WTC11 (cell line): ENCODE measurements at regions not wholly inside any gene's neighbourhood (a gene's known extent, or its start where the extent isn't known, plus 50 kb on each side); places are given as distances from the start of the nearest gene placed in this dataset.

ENCODE experiments used
- ATAC-seq: fragments of 200-7000 bp; cut with Tn5 transposase; 2 replicates; pipeline ENCODE4 v1.10.0; 2021; ENCODE audit warnings: mild to moderate bottlenecking, moderate library complexity
- CTCF ChIA-PET: fragments of 300-600 bp; sonication (Branson Sonifier 250); formaldehyde crosslinking; loops from one replicate; lab custom pipeline; 2021; ENCODE audit warnings: antibody characterized with exemption; lab: Charles Lee
- POLR2A ChIA-PET: fragments of 350-600 bp; sonication (Branson Sonifier 250); formaldehyde crosslinking; loops from one replicate; lab custom pipeline; 2021; ENCODE audit warnings: antibody characterized with exemption; lab: Charles Lee
- DNase-seq: peaks from one replicate; pipeline ENCODE4 v3.0.0; 2021; ENCODE audit warnings: low spot score
- H3K27ac Mint-ChIP-seq: 2 replicates; pipeline ENCODE4 v1.8.0; 2021; ENCODE audit warnings: mixed read lengths
- H3K27me3 Mint-ChIP-seq: 2 replicates; pipeline ENCODE4 v1.8.0; 2021; ENCODE audit warnings: low read depth, mild to moderate bottlenecking, moderate library complexity, mixed read lengths
- H3K36me3 Mint-ChIP-seq: 2 replicates; pipeline ENCODE4 v1.8.0; 2021; ENCODE audit warnings: mixed read lengths
- H3K4me1 Mint-ChIP-seq: 2 replicates; pipeline ENCODE4 v1.8.0; 2022; ENCODE audit warnings: mixed read lengths
- H3K4me3 Mint-ChIP-seq: 2 replicates; pipeline ENCODE4 v1.8.0; 2021; ENCODE audit warnings: mild to moderate bottlenecking, moderate library complexity, mixed read lengths
- H3K9me3 Mint-ChIP-seq: 2 replicates; pipeline ENCODE4 v1.8.0; 2021; ENCODE audit warnings: mixed read lengths
- ELF4 ChIP-seq: sonication (generic); formaldehyde crosslinking; IDR thresholded peaks from 2 replicates; pipeline ENCODE4 v1.8.1; 2022; ENCODE audit warnings: low read depth, mild to moderate bottlenecking, moderate library complexity, missing genetic modification reagents
- EMX1 ChIP-seq: fragments of 250-450 bp; sonication (Bioruptor Pico); IDR thresholded peaks from 2 replicates; pipeline ENCODE4 v1.8.0; 2021; ENCODE audit warnings: mild to moderate bottlenecking
- HMGA2 ChIP-seq: fragments of 250-450 bp; sonication (Bioruptor Pico); IDR thresholded peaks from 2 replicates; pipeline ENCODE4 v1.4.0; 2021; ENCODE audit warnings: mild to moderate bottlenecking, moderate library complexity
- MAX ChIP-seq: sonication (generic); formaldehyde crosslinking; IDR thresholded peaks from 2 replicates; pipeline ENCODE4 v1.8.0; 2022; ENCODE audit warnings: mild to moderate bottlenecking, missing genetic modification reagents
- NFATC4 ChIP-seq: fragments of 250-450 bp; sonication (Bioruptor Pico); IDR thresholded peaks from 2 replicates; pipeline ENCODE4 v1.9.0; 2021; ENCODE audit warnings: mild to moderate bottlenecking
- NR2C2 ChIP-seq: sonication (generic); formaldehyde crosslinking; IDR thresholded peaks from 2 replicates; pipeline ENCODE4 v1.8.0; 2022; ENCODE audit warnings: mild to moderate bottlenecking, missing genetic modification reagents
- RORB ChIP-seq: fragments of 250-450 bp; sonication (Bioruptor Pico); IDR thresholded peaks from 2 replicates; pipeline ENCODE4 v1.9.0; 2021; ENCODE audit warnings: mild to moderate bottlenecking
- TCF7 ChIP-seq: sonication (generic); formaldehyde crosslinking; IDR thresholded peaks from 2 replicates; pipeline ENCODE4 v1.8.0; 2022; ENCODE audit warnings: mild to moderate bottlenecking, low read depth, missing genetic modification reagents, moderate library complexity
- USF2 ChIP-seq: sonication (generic); formaldehyde crosslinking; IDR thresholded peaks from 2 replicates; pipeline ENCODE4 v1.8.1; 2023; ENCODE audit warnings: mild to moderate bottlenecking, missing genetic modification reagents, moderate library complexity
- ZBTB21 ChIP-seq: sonication (generic); formaldehyde crosslinking; IDR thresholded peaks from 2 replicates; pipeline ENCODE4 v1.8.1; 2023; ENCODE audit warnings: mild to moderate bottlenecking, missing genetic modification reagents, borderline replicate concordance
- ZNF281 ChIP-seq: sonication (generic); formaldehyde crosslinking; IDR thresholded peaks from 2 replicates; pipeline ENCODE4 v1.8.0; 2023; ENCODE audit warnings: mild to moderate bottlenecking, missing genetic modification reagents
- ZNF423 ChIP-seq: fragments of 250-450 bp; sonication (Bioruptor Pico); IDR thresholded peaks from 2 replicates; pipeline ENCODE4 v2.1.2; 2022; ENCODE audit warnings: mild to moderate bottlenecking, moderate library complexity
- ZNF512 ChIP-seq: sonication (generic); formaldehyde crosslinking; IDR thresholded peaks from 2 replicates; pipeline ENCODE4 v1.8.1; 2022; ENCODE audit warnings: missing genetic modification reagents, borderline replicate concordance
- ZSCAN18 ChIP-seq: fragments of 250-450 bp; sonication (Bioruptor Pico); IDR thresholded peaks from 2 replicates; pipeline ENCODE4 v2.1.2; 2022; ENCODE audit warnings: mild to moderate bottlenecking, moderate library complexity
- TF ChIP-seq, protein P1 (sequence below): sonication (generic); formaldehyde crosslinking; IDR thresholded peaks from 2 replicates; pipeline ENCODE4 v1.8.1; 2022; ENCODE audit warnings: low read depth, missing genetic modification reagents, borderline replicate concordance
- TF ChIP-seq, protein P2 (sequence below): fragments of 250-450 bp; sonication (Bioruptor Pico); conservative IDR thresholded peaks from 2 replicates; pipeline ENCODE4 v1.9.0; 2021; ENCODE audit warnings: mild to moderate bottlenecking
- TF ChIP-seq, protein P3 (sequence below): sonication (generic); formaldehyde crosslinking; conservative IDR thresholded peaks from 2 replicates; pipeline ENCODE4 v1.8.1; 2022; ENCODE audit warnings: mild to moderate bottlenecking, missing genetic modification reagents
- TF ChIP-seq, protein P4 (sequence below): sonication (generic); formaldehyde crosslinking; IDR thresholded peaks from 2 replicates; pipeline ENCODE4 v1.8.1; 2023; ENCODE audit warnings: mild to moderate bottlenecking, missing genetic modification reagents, moderate library complexity

DNA sequence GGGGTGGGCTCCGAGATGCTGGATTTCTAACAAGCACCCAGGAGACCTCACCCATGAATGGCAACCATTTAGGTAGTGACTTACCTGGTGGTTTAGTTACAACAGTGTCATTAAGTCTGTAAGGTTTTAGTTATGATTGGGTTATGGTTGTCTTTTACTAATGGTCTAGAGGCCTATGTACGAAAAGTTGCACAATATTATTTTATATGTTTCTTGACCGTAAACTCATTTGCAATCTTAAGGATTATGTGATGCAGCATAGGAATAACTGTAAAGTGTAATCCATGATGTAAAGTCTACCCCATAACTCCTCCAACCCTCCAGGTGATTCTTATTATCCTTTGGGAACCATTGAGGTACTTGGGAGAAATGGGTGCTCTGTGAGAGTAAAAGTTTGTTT lies 155.4 kb upstream of the ZEB2 start (continued):
- TF ChIP-seq, protein P1, sequence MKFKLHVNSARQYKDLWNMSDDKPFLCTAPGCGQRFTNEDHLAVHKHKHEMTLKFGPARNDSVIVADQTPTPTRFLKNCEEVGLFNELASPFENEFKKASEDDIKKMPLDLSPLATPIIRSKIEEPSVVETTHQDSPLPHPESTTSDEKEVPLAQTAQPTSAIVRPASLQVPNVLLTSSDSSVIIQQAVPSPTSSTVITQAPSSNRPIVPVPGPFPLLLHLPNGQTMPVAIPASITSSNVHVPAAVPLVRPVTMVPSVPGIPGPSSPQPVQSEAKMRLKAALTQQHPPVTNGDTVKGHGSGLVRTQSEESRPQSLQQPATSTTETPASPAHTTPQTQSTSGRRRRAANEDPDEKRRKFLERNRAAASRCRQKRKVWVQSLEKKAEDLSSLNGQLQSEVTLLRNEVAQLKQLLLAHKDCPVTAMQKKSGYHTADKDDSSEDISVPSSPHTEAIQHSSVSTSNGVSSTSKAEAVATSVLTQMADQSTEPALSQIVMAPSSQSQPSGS (CRISPR knock-in tag), result no peak

GRCh38 chr2:144674071-144674470 lies 154.2 kb upstream of the ZEB2 start:
- no peak for ATAC-seq
- no peaks in the 10 kb centered on the region for H3K36me3 Mint-ChIP-seq
- no peak overlapping the region for H3K4me3 Mint-ChIP-seq
- H3K9me3 Mint-ChIP-seq, result 0 out of 2 replicates have a peak, but pooled peaks cover 3% of the 10 kb centered on the region
- no peak for DNase-seq
- H3K4me1 Mint-ChIP-seq, result peaks cover 6% of the 10 kb centered on the region; the same call in 1 of the 2 replicates
- POLR2A ChIA-PET, result no interaction called here
- TF ChIP-seq, protein P2, sequence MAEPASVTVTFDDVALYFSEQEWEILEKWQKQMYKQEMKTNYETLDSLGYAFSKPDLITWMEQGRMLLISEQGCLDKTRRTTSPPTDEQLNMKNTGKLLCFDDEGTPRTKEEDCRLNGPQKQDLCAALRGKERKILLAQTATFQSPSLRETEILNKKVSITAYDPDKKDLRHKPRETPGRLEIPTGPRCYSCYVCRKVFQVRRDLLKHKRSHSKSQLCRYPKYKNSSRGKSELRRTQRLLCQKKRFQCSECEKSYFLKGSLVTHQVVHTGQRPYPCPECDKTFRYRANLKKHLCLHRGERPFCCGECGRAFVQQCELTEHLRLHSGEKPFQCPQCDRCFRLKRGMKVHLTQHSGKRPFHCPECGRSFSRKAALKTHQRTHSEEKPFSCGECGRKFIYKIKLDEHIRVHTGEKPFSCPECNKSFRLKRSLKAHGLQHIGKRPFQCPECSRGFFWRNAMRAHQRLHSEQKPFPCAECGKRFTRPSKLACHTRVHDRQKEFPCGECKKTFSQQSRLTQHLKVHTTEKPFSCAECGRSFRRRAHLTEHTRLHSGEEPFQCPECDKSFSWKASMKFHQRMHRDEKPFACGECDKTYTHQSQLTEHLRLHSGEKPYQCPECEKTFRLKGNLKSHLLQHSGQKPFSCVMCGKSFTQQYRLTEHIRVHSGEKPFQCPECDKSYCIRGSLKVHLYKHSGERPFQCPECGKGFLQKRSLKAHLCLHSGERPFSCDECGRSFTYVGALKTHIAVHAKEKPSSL, result no peak
- no peak for TF ChIP-seq MAX (CRISPR knock-in tag)
- TF ChIP-seq EMX1, result no peak
- no peak overlapping the region for H3K27ac Mint-ChIP-seq
- CTCF ChIA-PET, result no interaction called here
- no peaks in the 10 kb centered on the region for H3K27me3 Mint-ChIP-seq

- TF ChIP-seq ZNF512 (CRISPR knock-in tag) (no peak), USF2 (CRISPR knock-in tag) (no peak), ZBTB21 (CRISPR knock-in tag) (no peak), HMGA2 (CRISPR knock-in tag) (no peak), NR2C2 (CRISPR knock-in tag) (no peak), ZNF423 (CRISPR knock-in tag) (no peak)
- Mint-ChIP-seq H3K4me3 (no peak overlapping the region), H3K9me3 (0 out of 2 replicates have a peak, but pooled peaks cover 3% of the 10 kb centered on the region), H3K36me3 (no peaks in the 10 kb centered on the region), H3K4me1 (peaks cover 6% of the 10 kb centered on the region; the same call in 1 of the 2 replicates), H3K27me3 (no peaks in the 10 kb centered on the region), H3K27ac (no peak overlapping the region)
- DNase-seq (no peak), ATAC-seq (no peak)
- CTCF ChIA-PET, result no interaction called here
- POLR2A ChIA-PET, result no interaction called here
Observed at GRCh38 chr2:144673456-144673855, 153.5 kb upstream of the ZEB2 start.

GRCh38 chr2:144671695-144672455 lies 152.0 kb upstream of the ZEB2 start:
- CTCF ChIA-PET, result no interaction called here
- Mint-ChIP-seq H3K36me3 (no peaks in the 10 kb centered on the region), H3K9me3 (0 out of 2 replicates have a peak, but pooled peaks cover 3% of the 10 kb centered on the region), H3K4me1 (peaks cover 12% of the 10 kb centered on the region), H3K4me3 (no peak overlapping the region), H3K27me3 (no peaks in the 10 kb centered on the region), H3K27ac (no peak overlapping the region)
- ATAC-seq (no peak), DNase-seq (no peak)
- POLR2A ChIA-PET, result no interaction called here
- TF ChIP-seq TCF7, result no peak
- TF ChIP-seq, protein P3, sequence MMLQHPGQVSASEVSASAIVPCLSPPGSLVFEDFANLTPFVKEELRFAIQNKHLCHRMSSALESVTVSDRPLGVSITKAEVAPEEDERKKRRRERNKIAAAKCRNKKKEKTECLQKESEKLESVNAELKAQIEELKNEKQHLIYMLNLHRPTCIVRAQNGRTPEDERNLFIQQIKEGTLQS (CRISPR knock-in tag), result no peak
- no peak for TF ChIP-seq RORB (CRISPR knock-in tag)
- no peak for TF ChIP-seq ZSCAN18 (CRISPR knock-in tag)
- TF ChIP-seq ELF4 (CRISPR knock-in tag), result no peak
- TF ChIP-seq NFATC4 (CRISPR knock-in tag), result no peak
- no peak for TF ChIP-seq ZNF281 (CRISPR knock-in tag)
- TF ChIP-seq, protein P4, sequence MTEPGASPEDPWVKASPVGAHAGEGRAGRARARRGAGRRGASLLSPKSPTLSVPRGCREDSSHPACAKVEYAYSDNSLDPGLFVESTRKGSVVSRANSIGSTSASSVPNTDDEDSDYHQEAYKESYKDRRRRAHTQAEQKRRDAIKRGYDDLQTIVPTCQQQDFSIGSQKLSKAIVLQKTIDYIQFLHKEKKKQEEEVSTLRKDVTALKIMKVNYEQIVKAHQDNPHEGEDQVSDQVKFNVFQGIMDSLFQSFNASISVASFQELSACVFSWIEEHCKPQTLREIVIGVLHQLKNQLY (CRISPR knock-in tag), result no peak
